ENCODE measurements at regions not wholly inside any gene's neighbourhood (a gene's known extent, or its start where the extent isn't known, plus 50 kb on each side); places are given as distances from the start of the nearest gene placed in this dataset.

DNA sequence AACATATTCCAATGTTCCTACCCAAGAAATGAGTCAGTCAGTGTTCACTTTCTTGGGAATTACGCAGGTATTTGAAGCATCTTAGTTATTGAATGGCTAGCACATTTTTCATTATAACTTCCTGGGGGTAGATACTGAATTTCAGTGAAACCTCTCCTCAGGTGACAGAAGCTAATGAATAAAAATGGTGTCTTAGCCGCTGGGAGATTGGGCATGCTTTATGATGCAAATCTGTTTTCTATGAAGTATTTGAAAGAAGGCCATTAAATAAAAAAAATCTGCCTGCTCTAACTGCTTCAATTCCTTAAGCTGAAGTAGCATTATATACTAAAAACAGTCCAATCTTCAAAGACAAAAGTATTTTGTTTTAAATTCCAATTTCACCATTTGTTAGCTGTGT lies 132.8 kb upstream of the CYRIA start:
- no peak for TF ChIP-seq CTCF (IDR thresholded peaks at IDR 0.05; ENCODE audit: low read depth, low read length)
- no peak for DNase-seq (ENCODE audit: extremely low read depth, low read depth)

- no peak for DNase-seq (ENCODE audit: extremely low read depth, low read depth)
- TF ChIP-seq CTCF (IDR thresholded peaks at IDR 0.05; ENCODE audit: low read depth, low read length): no peak
Measured at GRCh38 chr2:16791496-16791895, 125.9 kb upstream of the CYRIA start.

GRCh38 chr2:16785149-16785548 lies 119.5 kb upstream of the CYRIA start:
- TF ChIP-seq CTCF (IDR thresholded peaks at IDR 0.05; ENCODE audit: low read depth, low read length): no peak
- DNase-seq (ENCODE audit: extremely low read depth, low read depth): no peak

- TF ChIP-seq CTCF (IDR thresholded peaks at IDR 0.05; ENCODE audit: low read depth, low read length): no peak
Measured at GRCh38 chr2:16784652-16785051, 119.0 kb upstream of the CYRIA start.

DNA sequence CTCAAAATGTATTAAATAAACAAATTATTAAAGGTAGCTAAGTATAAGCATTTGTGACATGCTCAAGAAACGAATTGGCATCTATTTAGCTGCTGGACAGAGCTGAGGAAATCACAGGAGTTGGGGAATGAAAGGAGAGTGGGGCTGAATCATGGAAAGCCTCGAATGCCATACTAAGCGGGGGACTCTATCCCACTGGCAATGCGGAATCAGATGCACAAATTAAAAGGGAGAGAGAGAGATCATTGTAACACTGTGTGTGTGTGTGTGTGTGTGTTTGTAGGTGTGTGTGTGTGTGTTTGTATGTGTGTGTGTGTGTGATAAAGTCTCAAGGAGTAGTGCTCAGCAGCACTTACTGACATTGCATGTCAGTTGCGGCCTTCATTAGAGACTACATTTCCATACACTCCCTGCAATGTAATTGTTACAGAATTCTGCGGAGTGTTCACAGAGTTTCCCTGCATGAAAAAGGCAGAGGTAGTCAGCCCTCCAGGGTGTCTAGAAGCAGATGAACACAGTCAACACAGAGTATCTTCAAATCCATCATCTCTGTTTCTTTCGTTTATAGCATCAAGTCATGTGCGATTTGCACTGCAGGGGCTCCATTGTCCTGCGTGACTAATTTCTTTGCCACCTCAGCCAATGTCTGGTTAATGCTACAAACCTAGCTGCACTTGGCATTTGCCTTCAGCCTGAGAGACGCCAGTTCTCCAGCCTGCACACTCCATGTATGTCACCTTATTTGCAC lies 111.7 kb upstream of the CYRIA start:
- no peak for DNase-seq (ENCODE audit: extremely low read depth, low read depth)
- no peak for TF ChIP-seq CTCF (IDR thresholded peaks at IDR 0.05; ENCODE audit: low read depth, low read length)

More at GRCh38 chr2:16784652-16785051, 119.0 kb upstream of the CYRIA start:
- DNase-seq (ENCODE audit: extremely low read depth, low read depth): no peak

DNA sequence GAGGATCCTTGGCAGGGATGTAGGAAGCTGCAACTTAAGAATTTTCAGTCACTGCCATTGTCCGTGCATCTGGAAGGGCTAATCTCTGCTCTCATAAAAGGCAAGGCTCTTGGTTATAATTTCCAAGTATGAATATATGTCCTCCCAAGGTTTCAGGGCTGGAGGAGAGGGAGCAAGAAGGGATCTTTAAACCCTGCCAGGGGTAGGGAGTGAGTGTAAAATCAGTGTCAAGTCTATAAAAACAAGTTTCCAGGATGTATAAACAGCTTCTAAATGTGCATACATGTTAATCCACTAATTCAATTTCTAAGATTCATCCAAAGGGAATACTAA lies 110.2 kb upstream of the CYRIA start:
- no peak for TF ChIP-seq CTCF (IDR thresholded peaks at IDR 0.05; ENCODE audit: low read depth, low read length)
- no peak for DNase-seq (ENCODE audit: extremely low read depth, low read depth)

DNA sequence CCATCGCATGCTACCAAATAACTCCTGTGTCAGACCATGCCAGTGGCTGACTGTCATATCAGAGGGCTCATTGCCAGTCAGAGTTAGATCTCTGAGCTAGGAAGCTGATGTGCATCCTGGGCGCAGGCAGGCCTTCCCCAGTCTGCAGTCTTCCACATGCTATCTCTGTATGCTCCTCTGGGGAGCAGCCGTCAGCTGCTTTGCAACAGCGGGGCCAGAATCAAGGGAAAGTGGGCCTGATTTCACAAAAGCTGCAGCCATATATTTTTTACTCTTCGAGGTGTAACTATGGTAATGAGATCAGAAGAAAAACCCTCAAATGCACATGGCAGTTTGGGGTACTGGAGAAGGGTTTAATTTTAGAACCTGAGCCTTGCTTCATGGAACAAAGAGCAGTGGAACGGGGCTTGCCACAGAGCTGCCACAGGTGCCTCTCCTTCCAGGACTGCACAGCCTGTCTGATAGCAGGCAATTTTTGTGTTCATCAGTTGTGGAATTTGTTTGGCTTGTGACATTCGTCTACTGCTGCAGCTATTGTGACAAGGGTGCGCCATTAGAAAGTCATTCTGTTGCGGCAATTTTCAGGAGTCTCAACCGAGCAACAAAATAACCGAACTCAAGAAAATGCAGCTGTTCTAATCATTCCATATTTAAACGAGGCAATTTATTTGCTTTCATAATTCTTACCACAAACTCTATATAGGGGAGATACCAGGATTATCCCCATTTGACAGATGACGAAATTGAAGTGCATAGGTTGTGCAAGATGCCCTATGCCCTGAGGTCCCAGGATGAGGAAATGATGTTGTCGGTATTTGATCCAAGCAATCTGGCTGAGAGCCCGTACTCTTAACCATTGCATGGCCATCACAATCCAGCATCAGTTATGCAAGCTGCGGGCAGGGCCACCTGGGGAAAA lies 109.6 kb upstream of the CYRIA start:
- no peak for TF ChIP-seq CTCF (IDR thresholded peaks at IDR 0.05; ENCODE audit: low read depth, low read length)
- DNase-seq (ENCODE audit: extremely low read depth, low read depth): no peak

All from AG09319 (cell line).